ENCODE measurements at regions not wholly inside any gene's neighbourhood (a gene's known extent, or its start where the extent isn't known, plus 50 kb on each side); places are given as distances from the start of the nearest gene placed in this dataset.

- ATAC-seq (ENCODE audit: low read depth) (no peak), DNase-seq (ENCODE audit: low spot score) (no peak)
- Histone ChIP-seq H3K4me3 (ENCODE audit: severe bottlenecking) (no peak overlapping the region), H3K36me3 (ENCODE audit: low read depth) (no peaks in the 10 kb centered on the region), H3K27ac (ENCODE audit: poor library complexity, severe bottlenecking) (no peak overlapping the region), H3K4me1 (ENCODE audit: insufficient read depth, poor library complexity, severe bottlenecking) (no peaks in the 10 kb centered on the region), H3K9me3 (ENCODE audit: severe bottlenecking) (no peaks in the 10 kb centered on the region), H3K27me3 (ENCODE audit: insufficient read depth, poor library complexity, severe bottlenecking) (no peaks in the 10 kb centered on the region)
- no peak for TF ChIP-seq CTCF (IDR thresholded peaks at IDR 0.05; ENCODE audit: poor library complexity, severe bottlenecking)
Observed at GRCh38 chr22:48554893-48555572, 1272.6 kb downstream of the BRD1 start.

- no peak overlapping the region for H3K27ac ChIP-seq (ENCODE audit: poor library complexity, severe bottlenecking)
- H3K9me3 ChIP-seq (ENCODE audit: severe bottlenecking): no peaks in the 10 kb centered on the region
- no peaks in the 10 kb centered on the region for H3K4me1 ChIP-seq (ENCODE audit: insufficient read depth, poor library complexity, severe bottlenecking)
- no peak overlapping the region for H3K4me3 ChIP-seq (ENCODE audit: severe bottlenecking)
- ATAC-seq (ENCODE audit: low read depth) (no peak), DNase-seq (ENCODE audit: low spot score) (no peak)
- TF ChIP-seq CTCF (IDR thresholded peaks at IDR 0.05; ENCODE audit: poor library complexity, severe bottlenecking): no peak
- no peaks in the 10 kb centered on the region for H3K27me3 ChIP-seq (ENCODE audit: insufficient read depth, poor library complexity, severe bottlenecking)
- H3K36me3 ChIP-seq (ENCODE audit: low read depth): no peaks in the 10 kb centered on the region
Observed at GRCh38 chr22:48553694-48554308, 1273.9 kb downstream of the BRD1 start.

GRCh38 chr22:48553119-48553518 lies 1274.6 kb downstream of the BRD1 start:
- ATAC-seq (ENCODE audit: low read depth) (no peak), DNase-seq (ENCODE audit: low spot score) (no peak)
- H3K36me3 ChIP-seq (ENCODE audit: low read depth): no peaks in the 10 kb centered on the region
- H3K27ac ChIP-seq (ENCODE audit: poor library complexity, severe bottlenecking): no peak overlapping the region
- TF ChIP-seq CTCF (IDR thresholded peaks at IDR 0.05; ENCODE audit: poor library complexity, severe bottlenecking): no peak
- no peaks in the 10 kb centered on the region for H3K4me1 ChIP-seq (ENCODE audit: insufficient read depth, poor library complexity, severe bottlenecking)
- no peaks in the 10 kb centered on the region for H3K9me3 ChIP-seq (ENCODE audit: severe bottlenecking)
- no peaks in the 10 kb centered on the region for H3K27me3 ChIP-seq (ENCODE audit: insufficient read depth, poor library complexity, severe bottlenecking)
- H3K4me3 ChIP-seq (ENCODE audit: severe bottlenecking): no peak overlapping the region

GRCh38 chr22:48551716-48552268 lies 1275.9 kb downstream of the BRD1 start:
- H3K4me1 ChIP-seq (ENCODE audit: insufficient read depth, poor library complexity, severe bottlenecking): no peaks in the 10 kb centered on the region
- no peak for TF ChIP-seq CTCF (IDR thresholded peaks at IDR 0.05; ENCODE audit: poor library complexity, severe bottlenecking)
- no peak for DNase-seq (ENCODE audit: low spot score)
- H3K27ac ChIP-seq (ENCODE audit: poor library complexity, severe bottlenecking): no peak overlapping the region
- ATAC-seq (ENCODE audit: low read depth): no peak
- no peaks in the 10 kb centered on the region for H3K36me3 ChIP-seq (ENCODE audit: low read depth)
- H3K9me3 ChIP-seq (ENCODE audit: severe bottlenecking): no peaks in the 10 kb centered on the region
- H3K27me3 ChIP-seq (ENCODE audit: insufficient read depth, poor library complexity, severe bottlenecking): no peaks in the 10 kb centered on the region
- H3K4me3 ChIP-seq (ENCODE audit: severe bottlenecking): no peak overlapping the region

GRCh38 chr22:48551061-48551460 lies 1276.6 kb downstream of the BRD1 start:
- no peak overlapping the region for H3K27ac ChIP-seq (ENCODE audit: poor library complexity, severe bottlenecking)
- no peaks in the 10 kb centered on the region for H3K9me3 ChIP-seq (ENCODE audit: severe bottlenecking)
- ATAC-seq (ENCODE audit: low read depth) (no peak), DNase-seq (ENCODE audit: low spot score) (no peak)
- no peak for TF ChIP-seq CTCF (IDR thresholded peaks at IDR 0.05; ENCODE audit: poor library complexity, severe bottlenecking)
- no peaks in the 10 kb centered on the region for H3K4me1 ChIP-seq (ENCODE audit: insufficient read depth, poor library complexity, severe bottlenecking)
- no peak overlapping the region for H3K4me3 ChIP-seq (ENCODE audit: severe bottlenecking)
- no peaks in the 10 kb centered on the region for H3K27me3 ChIP-seq (ENCODE audit: insufficient read depth, poor library complexity, severe bottlenecking)
- no peaks in the 10 kb centered on the region for H3K36me3 ChIP-seq (ENCODE audit: low read depth)
